SK-N-SH treated with all-trans-retinoic acid at 6 μM for 48 hours (cell line): ENCODE measurements at regions not wholly inside any gene's neighbourhood (a gene's known extent, or its start where the extent isn't known, plus 50 kb on each side); places are given as distances from the start of the nearest gene placed in this dataset.

Experiments
- CSDC2 ChIP-seq: fragments of 250-450 bp; sonication (Bioruptor Pico); IDR thresholded peaks from 2 replicates; pipeline ENCODE4 v1.5.0; 2020; ENCODE audit warnings: mild to moderate bottlenecking, moderate library complexity
- GLIS3 ChIP-seq: fragments of 250-450 bp; sonication (Bioruptor Pico); IDR thresholded peaks from 2 replicates; pipeline ENCODE4 v1.5.0; 2020; ENCODE audit warnings: mild to moderate bottlenecking, moderate library complexity
- ISL1 ChIP-seq: fragments of 250-450 bp; sonication (Bioruptor Pico); IDR thresholded peaks from 2 replicates; pipeline ENCODE4 v2.1.2; 2022; ENCODE audit warnings: mild to moderate bottlenecking, moderate library complexity
- PATZ1 ChIP-seq: fragments of 250-450 bp; sonication (Bioruptor Pico); IDR thresholded peaks from 2 replicates; pipeline ENCODE4 v1.8.0; 2020; ENCODE audit warnings: mild to moderate bottlenecking, moderate library complexity, borderline replicate concordance
- TCF4 ChIP-seq: fragments of 250-450 bp; sonication (Bioruptor Pico); IDR thresholded peaks from 2 replicates; pipeline ENCODE4 v1.8.0; 2021; ENCODE audit warnings: mild to moderate bottlenecking, moderate library complexity, borderline replicate concordance
- ZC3H10 ChIP-seq: fragments of 250-450 bp; sonication (Bioruptor Pico); IDR thresholded peaks from 2 replicates; pipeline ENCODE4 v1.5.1; 2021; ENCODE audit warnings: mild to moderate bottlenecking, moderate library complexity
- ZFP30 ChIP-seq: fragments of 450-650 bp; formaldehyde crosslinking; IDR thresholded peaks from 2 replicates; pipeline ENCODE4 v1.5.0; 2022; ENCODE audit warnings: mild to moderate bottlenecking, moderate library complexity

DNA sequence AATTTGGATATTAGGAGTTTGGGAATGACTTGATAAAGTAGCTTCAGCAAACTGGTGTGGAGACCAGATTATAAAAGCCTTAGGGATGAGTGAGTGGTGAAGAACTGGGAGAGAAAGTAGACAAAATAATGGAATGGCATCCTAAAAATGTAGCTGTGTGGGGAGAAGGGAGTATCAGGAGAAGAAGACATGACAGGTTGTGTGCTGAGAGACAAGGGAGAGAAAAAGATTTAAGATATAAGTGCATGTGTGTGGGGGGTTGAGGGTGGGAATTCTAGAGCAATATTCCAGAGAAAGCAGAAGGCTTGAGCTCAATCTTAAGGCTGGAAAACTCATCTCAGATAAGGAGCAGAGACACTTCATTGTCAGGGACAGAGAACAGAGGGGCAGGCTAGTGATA, 159.5 kb downstream of the HNMT start:
- no peak for TF ChIP-seq ISL1 (CRISPR knock-in tag)
- no peak for TF ChIP-seq ZC3H10 (CRISPR knock-in tag)
- no peak for TF ChIP-seq PATZ1 (CRISPR knock-in tag)
- TF ChIP-seq TCF4 (CRISPR knock-in tag) = no peak
- TF ChIP-seq CSDC2 (CRISPR knock-in tag) = no peak
- no peak for TF ChIP-seq ZFP30 (CRISPR knock-in tag)
- no peak for TF ChIP-seq GLIS3
